Fibroblast of skin of scalp (primary cell): ENCODE measurements at regions not wholly inside any gene's neighbourhood (a gene's known extent, or its start where the extent isn't known, plus 50 kb on each side); places are given as distances from the start of the nearest gene placed in this dataset.
A peak's percentile ranks its signal among the peaks of the same experiment; 100 is the strongest.
"Not testable (repeated sequence)": the region's sequence is repeated elsewhere in the genome, so short reads cannot be mapped to it uniquely, and the experiment has no call there.

Experiments used
- DNase-seq: peaks from one replicate; pipeline ENCODE4 v3.0.0-alpha.2; 2013

DNA sequence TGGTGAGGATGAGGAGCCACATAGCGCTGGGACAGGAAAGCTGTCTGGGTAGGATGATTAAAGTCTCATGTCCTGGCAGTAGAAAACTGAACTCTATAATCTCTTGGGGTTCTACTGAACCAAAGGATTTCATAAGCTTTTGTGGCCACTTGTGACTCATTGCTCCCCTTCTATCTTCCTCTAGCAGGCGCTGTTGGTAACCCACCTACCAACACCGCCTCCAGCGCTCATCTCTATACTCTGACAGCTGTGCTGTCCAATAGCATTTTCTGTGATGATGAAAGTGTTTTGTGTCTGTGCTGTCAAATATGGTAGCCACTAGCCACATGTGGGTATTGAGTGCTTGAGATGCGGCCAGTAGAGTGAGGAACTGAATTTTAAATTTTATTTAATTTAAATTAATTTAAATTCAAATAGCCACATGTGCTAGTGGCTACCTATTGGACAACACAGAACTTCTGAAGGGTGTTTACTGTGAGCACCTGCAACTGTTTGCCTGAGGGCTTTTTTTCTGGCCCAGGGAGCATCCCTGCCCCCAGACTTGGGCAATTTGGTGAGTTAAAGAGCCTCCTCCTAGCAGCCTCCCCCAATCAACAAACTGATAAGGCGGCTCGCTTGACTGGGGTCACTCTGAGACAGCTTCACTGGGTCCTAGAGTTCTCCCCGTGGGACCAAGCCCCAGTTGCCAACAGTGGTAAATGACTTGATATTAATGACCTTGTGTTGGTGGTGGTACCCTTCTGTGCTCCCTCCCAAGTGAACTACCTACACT, 169.2 kb upstream of the ATP6AP2 start:
- no peak for DNase-seq

DNA sequence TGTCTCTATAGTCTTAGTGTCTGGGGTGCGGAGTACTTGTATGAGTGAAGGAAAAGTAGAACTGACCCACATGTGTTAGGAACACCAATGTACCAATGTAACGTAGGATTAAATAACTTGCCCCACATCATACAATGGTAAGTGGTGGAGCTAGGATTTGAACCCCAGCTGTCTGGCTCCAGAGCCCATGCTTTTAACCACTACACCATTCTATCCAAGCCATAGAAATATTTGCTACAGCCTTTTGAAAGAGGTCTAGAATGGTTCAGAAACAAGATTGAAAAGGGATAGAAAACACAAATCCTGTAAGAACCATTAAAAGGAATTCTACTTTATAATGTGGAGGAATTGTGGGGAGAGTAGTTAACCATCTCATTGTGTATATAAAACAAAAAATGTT, 169.9 kb upstream of the ATP6AP2 start:
- no peak for DNase-seq

DNA sequence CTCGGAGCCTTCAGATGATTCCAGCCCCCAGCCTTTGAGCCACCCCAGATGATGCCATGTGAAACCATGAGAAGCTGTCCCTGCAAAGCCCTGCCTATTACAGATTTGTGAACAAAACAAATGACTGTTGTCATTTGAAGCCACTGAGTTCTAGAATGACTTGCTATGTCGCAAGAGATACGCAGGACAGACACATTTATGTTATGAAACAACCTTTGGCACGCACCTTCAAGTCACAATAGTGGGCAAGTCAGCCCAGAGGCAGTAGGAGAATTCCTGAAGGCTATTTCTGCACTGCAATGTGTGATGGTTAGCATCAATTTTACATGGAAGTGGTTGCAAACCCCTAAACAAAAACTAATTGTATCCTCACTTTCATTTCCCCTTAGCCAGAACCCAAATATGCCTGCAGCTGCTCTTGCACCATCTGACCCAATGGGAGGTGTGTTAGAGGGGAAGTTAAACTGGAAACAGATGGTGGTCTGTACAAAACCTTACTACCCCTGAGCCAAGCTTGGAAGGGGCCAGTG, 174.4 kb upstream of the ATP6AP2 start:
- DNase-seq, result no peak

DNA sequence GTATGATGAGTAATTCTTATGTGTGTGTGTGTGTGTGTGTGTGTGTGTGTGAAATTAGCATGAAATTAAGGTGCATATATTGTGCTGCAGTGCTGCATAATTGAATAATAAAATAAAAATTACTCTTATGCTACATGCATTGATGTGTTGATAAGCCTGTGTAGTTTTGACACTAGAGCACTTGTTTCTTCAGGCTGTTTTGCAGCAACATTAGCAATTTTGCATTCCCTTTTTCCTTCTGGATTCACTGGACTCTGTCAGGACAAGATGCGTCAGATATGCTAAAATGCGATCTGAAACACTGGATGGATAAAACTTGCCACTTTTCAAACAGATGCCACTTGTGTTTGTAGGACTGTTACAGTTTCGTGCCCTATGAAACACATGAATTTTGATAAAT, 175.4 kb upstream of the ATP6AP2 start:
- no peak for DNase-seq

DNA sequence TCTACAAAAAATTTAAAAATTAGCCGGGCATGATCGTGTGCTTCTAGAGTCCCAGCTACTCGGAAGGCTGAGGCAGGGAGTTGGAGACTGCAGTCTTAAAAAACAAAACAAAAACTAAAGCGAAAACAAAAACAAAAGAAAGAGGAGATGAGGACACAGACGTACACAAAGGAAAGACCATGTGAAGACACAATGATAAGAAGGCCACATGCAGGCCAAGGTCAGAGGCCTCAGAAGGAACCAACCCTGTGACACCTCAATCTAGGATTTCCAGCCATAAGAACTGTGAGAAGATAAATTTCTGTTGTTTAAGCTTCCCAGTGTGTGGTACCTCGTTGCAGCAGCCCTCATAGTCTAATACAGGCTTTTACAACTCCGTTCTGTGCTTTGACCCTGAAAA, 177.0 kb upstream of the ATP6AP2 start:
- no peak for DNase-seq

DNA sequence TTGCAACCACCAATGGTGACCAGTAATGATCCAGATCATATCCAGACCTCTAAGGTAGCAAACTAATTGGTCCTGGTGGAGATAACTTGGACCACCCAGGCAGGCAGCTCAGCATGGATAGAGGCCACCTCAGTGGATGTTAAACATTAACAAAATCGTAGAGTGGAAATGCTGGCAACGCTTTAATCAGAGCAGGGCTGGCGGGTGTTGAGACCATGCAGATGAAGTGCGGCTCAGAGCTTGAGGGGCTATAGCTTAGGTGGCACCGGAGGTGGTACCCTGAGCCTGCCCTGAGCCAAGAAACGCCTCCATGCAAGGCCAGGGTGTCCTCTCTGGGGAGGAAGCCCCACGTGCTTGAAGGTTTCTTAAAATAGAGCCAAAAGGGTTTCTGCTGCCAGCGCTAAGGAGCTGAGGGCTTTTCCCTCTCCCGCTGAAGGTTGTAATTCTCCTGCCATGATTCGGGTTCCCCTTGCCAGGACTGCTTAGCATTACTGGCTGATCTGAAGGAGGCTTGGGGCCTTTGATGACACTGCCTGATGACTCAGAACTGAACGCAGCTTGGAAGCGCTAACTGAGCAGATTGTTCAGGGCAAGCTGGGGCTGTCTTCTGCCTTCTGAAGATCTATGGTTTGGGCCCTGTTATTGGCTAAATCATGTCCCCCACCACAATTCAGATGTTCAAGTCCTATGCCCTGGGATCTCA, 177.8 kb upstream of the ATP6AP2 start:
- peak; percentile 52 for DNase-seq

GRCh38 chrX:40395102-40395501, 185.7 kb upstream of the ATP6AP2 start:
- no peak for DNase-seq

DNA sequence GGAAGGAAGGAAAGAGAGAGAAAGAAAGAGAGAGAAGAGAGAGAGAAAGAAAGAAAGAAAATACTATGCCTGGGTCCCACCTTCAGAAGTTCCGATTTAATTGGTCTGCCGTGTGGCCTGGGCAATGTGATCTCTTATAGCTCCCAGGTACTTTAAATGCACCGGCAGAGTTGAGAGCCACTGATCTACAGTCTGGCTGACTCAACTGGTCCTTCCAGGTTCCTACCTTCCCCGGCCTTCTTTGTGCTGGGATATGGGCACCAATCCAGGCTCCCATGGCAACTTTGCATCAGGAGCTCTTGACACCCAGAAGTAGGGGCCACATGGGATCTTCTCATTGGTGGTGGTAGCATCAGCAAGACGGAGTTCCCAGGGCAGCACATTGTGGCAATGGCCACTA, 186.5 kb upstream of the ATP6AP2 start:
- no peak for DNase-seq

DNA sequence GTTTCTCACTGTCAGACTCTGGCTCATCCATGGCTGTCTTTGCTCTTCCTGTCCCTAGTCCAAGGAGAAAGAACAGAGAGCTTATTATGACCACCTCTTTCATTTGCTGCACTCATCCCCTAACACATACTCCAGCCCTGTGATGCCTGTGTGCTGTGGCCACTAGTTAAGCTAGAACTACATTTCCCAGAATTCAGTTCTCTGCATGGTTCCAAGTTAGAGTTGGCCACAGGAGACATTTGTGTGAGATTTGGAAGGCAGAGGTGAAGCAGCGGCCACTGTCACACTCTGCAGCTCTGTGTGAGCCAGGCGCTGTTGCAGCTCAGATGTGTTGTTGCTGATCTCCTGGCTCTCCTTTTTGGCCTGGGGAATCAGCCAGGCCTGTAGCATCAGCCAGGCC, 188.2 kb upstream of the ATP6AP2 start:
- no peak for DNase-seq

GRCh38 chrX:40391662-40392061, 189.1 kb upstream of the ATP6AP2 start:
- DNase-seq, result no peak

GRCh38 chrX:40389555-40389954, 191.2 kb upstream of the ATP6AP2 start:
- no peak for DNase-seq

DNA sequence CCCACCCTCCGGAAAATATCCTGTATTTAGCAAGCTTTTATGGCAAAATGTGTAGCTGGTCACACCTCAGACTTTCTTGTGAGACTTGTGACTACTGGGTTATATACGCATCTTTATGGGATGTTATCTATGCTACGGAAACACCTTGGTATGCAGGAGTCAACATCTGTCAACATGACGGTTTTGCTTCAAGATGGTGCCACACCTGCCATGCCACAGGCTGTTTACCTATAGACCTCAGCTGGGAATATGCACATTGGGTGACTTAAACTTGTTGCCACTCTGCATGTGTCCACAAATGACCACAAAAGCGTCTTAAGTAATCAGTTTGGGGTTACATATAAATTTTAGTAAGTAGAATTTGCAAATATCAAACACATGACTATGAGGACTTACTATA, 192.3 kb upstream of the ATP6AP2 start:
- no peak for DNase-seq

DNA sequence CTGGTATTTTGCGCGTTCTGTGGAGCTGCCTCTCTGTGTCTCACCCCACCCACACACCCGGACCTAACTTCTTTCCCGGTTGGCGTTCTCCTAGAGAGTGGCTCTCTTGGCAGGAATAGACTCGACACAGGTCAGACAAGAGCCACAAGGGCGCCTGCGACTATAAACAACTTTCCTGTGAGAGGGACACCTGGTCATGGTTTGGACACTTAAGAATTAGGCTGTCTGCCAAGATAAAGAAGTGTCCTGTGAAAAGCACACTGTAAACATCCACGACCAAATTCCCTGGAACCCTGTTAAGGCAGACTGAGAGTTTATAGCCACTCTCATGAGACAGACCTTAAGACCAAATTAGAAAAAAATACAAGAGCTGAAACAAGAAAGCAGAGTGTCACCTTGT, 192.9 kb upstream of the ATP6AP2 start:
- DNase-seq, result not testable (repeated sequence)

GRCh38 chrX:40387311-40387710, 193.5 kb upstream of the ATP6AP2 start:
- DNase-seq, result not testable (repeated sequence)

- no peak for DNase-seq
Observed at GRCh38 chrX:40385682-40386081, 195.1 kb upstream of the ATP6AP2 start.

DNA sequence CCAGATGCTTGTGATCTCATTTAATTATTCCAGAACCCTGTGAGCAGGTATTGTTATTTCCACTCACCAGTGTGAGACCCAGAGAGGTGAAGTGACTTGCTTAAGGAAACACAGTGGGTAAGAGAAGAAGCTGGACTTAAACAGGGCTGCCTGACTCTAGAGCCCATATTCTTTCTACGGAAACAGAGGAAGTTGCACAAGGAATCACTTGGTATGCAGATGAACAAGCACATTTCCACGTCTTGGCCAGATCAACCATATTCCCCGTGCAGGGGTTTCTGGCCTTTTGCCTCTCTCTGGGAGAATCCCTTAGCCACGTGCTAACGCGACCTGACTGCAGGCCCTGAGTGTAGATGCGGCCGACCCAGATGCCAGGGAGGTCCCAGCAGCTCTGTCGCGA, 195.5 kb upstream of the ATP6AP2 start:
- no peak for DNase-seq

- no peak for DNase-seq
Observed at GRCh38 chrX:40383969-40384368, 196.8 kb upstream of the ATP6AP2 start.

- DNase-seq, result no peak
Observed at GRCh38 chrX:40383360-40383759, 197.4 kb upstream of the ATP6AP2 start.

DNA sequence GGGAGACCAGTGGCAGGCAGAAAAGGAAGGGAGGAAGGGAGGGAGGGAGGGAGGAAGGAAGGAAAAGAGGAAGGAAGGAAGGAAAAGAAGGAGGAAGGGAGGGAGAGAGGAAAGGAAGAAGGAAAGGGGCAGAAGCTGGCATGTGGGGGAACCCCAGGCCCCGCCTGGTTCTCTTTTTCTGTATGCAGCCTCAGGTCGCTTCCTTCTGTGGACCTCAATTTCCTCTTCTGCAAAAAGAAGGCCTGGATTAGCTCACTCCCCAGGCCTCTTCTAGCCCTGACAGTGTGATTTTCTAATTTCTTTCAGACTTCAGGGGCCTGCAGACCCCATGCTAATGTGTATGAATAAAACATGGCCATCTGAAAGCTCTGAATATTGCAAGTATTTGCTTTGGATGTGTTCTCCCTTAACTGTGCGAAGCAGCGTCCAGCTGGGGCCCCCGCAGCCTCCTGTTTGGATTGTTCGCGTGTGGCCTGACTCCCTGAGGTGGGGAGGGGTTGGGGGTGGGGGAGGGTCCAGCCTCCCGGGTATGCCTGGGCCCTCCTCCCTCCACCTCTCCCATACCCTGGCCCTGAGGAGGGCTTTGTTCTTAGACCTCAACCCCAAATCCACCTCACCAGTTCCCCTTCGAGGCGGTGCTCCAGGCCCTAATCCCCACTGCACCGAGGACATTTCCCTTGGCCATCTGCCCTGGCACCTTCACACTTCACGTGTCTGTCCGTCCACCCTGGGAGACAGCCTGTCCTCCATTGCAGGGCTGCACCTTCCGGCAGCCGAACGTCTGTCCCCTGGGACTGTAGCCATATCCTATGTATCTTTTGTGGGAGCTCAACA, 199.9 kb upstream of the ATP6AP2 start:
- no peak for DNase-seq

- DNase-seq, result no peak
Observed at GRCh38 chrX:40377684-40378083, 203.1 kb upstream of the ATP6AP2 start.

DNA sequence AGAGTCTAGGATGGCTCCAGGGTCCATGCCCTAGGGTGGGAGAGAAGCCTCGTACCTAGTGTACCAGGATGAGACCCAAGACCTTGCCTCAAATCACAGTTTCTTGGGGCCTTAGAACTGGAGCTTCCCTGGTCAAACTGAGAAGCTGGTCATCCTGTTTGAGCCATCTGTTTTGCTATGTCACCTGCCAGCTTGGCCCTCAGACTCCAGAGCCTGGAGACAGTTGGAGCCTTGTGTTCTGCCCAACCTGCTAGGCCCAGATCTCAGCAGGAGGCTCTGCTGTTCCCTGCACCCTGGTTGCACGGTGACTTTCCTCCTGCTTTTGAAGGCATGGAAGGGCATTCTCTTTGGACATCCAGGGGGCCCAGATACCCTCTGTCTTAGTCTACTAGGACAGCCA, 206.3 kb upstream of the ATP6AP2 start:
- no peak for DNase-seq

- DNase-seq, result no peak
Observed at GRCh38 chrX:40373641-40374040, 207.1 kb upstream of the ATP6AP2 start.

GRCh38 chrX:40373025-40373424, 207.7 kb upstream of the ATP6AP2 start:
- DNase-seq, result no peak
